ENCODE measurements at regions not wholly inside any gene's neighbourhood (a gene's known extent, or its start where the extent isn't known, plus 50 kb on each side); places are given as distances from the start of the nearest gene placed in this dataset.
A peak's percentile ranks its signal among the peaks of the same experiment; 100 is the strongest.

- no peaks in the 10 kb centered on the region for H3K36me3 ChIP-seq
- no peak for TF ChIP-seq CTCF (IDR thresholded peaks at IDR 0.05)
- no peaks in the 10 kb centered on the region for H3K4me1 ChIP-seq
- no peak overlapping the region for H3K27ac ChIP-seq
- no peak for DNase-seq (ENCODE audit: low spot score)
- H3K4me3 ChIP-seq = no peak overlapping the region
- H3K27me3 ChIP-seq = no peaks in the 10 kb centered on the region
- no peaks in the 10 kb centered on the region for H3K9me3 ChIP-seq
Observed at GRCh38 chr3:109718850-109719249, 381.5 kb upstream of the DPPA4 start.

- H3K4me3 ChIP-seq = no peak overlapping the region
- TF ChIP-seq CTCF (IDR thresholded peaks at IDR 0.05) = no peak
- DNase-seq (ENCODE audit: low spot score) = no peak
- H3K4me1 ChIP-seq = no peaks in the 10 kb centered on the region
- H3K36me3 ChIP-seq = no peaks in the 10 kb centered on the region
- H3K27ac ChIP-seq = no peak overlapping the region
- H3K9me3 ChIP-seq = no peaks in the 10 kb centered on the region
- no peaks in the 10 kb centered on the region for H3K27me3 ChIP-seq
Observed at GRCh38 chr3:109728861-109729494, 391.6 kb upstream of the DPPA4 start.

GRCh38 chr3:109731639-109732473, 394.5 kb upstream of the DPPA4 start:
- H3K36me3 ChIP-seq = no peaks in the 10 kb centered on the region
- H3K27ac ChIP-seq = no peak overlapping the region
- H3K4me3 ChIP-seq = no peak overlapping the region
- H3K4me1 ChIP-seq = no peaks in the 10 kb centered on the region
- H3K27me3 ChIP-seq = no peaks in the 10 kb centered on the region
- H3K9me3 ChIP-seq = no peaks in the 10 kb centered on the region
- DNase-seq (ENCODE audit: low spot score) = no peak
- peak; percentile 77 to 85 for TF ChIP-seq CTCF (IDR thresholded peaks at IDR 0.05)

- H3K9me3 ChIP-seq = no peaks in the 10 kb centered on the region
- no peak for DNase-seq (ENCODE audit: low spot score)
- no peaks in the 10 kb centered on the region for H3K27me3 ChIP-seq
- no peak overlapping the region for H3K27ac ChIP-seq
- no peaks in the 10 kb centered on the region for H3K4me1 ChIP-seq
- no peak for TF ChIP-seq CTCF (IDR thresholded peaks at IDR 0.05)
- H3K36me3 ChIP-seq = no peaks in the 10 kb centered on the region
- H3K4me3 ChIP-seq = no peak overlapping the region
Observed at GRCh38 chr3:109743981-109744380, 406.6 kb upstream of the DPPA4 start.

GRCh38 chr3:109772520-109772919, 435.2 kb upstream of the DPPA4 start:
- H3K4me3 ChIP-seq = no peak overlapping the region
- no peaks in the 10 kb centered on the region for H3K4me1 ChIP-seq
- no peak overlapping the region for H3K27ac ChIP-seq
- H3K9me3 ChIP-seq = peaks cover 0 to 3% of the 10 kb centered on the region in 2 donors
- no peaks in the 10 kb centered on the region for H3K27me3 ChIP-seq
- no peaks in the 10 kb centered on the region for H3K36me3 ChIP-seq
- no peak for TF ChIP-seq CTCF (IDR thresholded peaks at IDR 0.05)
- DNase-seq (ENCODE audit: low spot score) = no peak

All from right atrium auricular region (tissue), 2 donors.